ENCODE measurements at regions not wholly inside any gene's neighbourhood (a gene's known extent, or its start where the extent isn't known, plus 50 kb on each side); places are given as distances from the start of the nearest gene placed in this dataset.

GRCh38 chr10:131000743-131001142, 310.8 kb downstream of the TCERG1L start:
- Histone ChIP-seq H3K4me3 (no peak overlapping the region), H3K27ac (no peak overlapping the region), H3K27me3 (no peaks in the 10 kb centered on the region), H3K9me3 (peaks cover 0 to 3% of the 10 kb centered on the region in 2 donors), H3K4me1 (no peaks in the 10 kb centered on the region), H3K36me3 (no peaks in the 10 kb centered on the region)
- no peak for DNase-seq (ENCODE audit: low spot score in 2 of 2)
- intact Hi-C loops (cut with DNase I), result no loop called here
- TF ChIP-seq CTCF (IDR thresholded peaks at IDR 0.05), result no peak

DNA sequence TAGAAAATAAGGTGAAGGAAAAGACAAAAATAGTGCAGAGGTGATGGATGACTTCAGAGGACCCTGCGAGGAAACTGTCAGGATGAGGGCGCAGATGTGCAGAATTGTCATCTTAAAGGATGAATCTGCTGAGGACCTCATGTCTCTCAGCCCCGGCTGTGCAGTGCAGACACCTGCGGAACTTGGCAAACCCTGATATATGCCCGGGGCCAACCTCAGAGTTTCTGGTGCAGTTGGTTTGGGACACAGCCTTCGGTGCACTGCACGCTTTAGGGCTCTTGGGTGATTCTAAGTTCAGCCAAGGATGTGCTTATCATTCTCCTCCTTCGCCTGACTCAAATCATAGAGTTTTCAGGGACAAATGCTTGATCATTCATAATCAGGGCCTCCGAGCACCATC, 310.1 kb downstream of the TCERG1L start:
- H3K9me3 ChIP-seq, result peaks cover 0 to 4% of the 10 kb centered on the region in 2 donors
- no peaks in the 10 kb centered on the region for H3K36me3 ChIP-seq
- intact Hi-C loops (cut with DNase I), result no loop called here
- DNase-seq (ENCODE audit: low spot score in 2 of 2), result no peak
- H3K27me3 ChIP-seq, result no peaks in the 10 kb centered on the region
- H3K4me1 ChIP-seq, result no peaks in the 10 kb centered on the region
- H3K27ac ChIP-seq, result no peak overlapping the region
- TF ChIP-seq CTCF (IDR thresholded peaks at IDR 0.05), result no peak
- H3K4me3 ChIP-seq, result no peak overlapping the region

DNA sequence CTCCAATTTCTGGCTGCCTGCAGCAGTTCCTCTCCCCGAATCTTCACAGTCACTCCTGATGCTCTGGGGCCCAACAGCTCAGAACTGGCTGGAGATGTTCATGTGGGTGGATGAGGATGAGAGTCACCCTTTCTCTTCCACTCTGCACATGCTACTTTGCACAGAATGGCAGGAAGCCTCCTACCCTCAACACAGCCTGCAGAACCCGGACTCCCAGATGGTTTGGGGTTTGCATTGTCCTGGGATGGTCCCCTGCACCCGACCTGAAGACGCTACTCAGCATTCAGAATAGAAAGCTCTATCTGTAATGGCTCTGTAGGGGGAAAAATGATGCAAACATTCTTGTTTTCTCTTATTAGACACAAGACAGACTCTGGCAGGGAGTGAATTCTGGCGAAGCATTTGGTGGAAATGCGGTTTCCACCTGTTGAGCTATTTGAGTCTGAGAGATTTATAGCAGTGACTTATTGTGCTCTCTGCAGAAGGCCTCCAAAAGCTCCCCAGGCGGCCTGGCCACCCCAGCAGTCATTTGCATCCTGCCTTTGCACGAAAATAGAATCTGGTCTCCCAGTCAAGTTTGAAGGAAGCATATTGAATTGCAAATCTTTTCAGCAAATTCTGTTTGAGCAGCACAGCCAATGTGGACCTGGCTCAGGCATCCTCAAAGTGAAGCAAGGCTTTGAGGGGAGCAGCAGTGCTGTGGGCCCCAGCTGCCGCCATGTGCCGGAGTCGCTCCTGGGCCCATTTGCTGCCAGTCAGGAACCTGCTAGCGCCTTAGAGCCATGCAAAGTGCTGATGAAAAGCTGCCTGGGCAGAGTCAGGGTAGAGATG, 309.3 kb downstream of the TCERG1L start:
- Histone ChIP-seq H3K36me3 (no peaks in the 10 kb centered on the region), H3K4me1 (no peaks in the 10 kb centered on the region), H3K4me3 (no peak overlapping the region), H3K27me3 (no peaks in the 10 kb centered on the region), H3K9me3 (peaks cover 0 to 4% of the 10 kb centered on the region in 2 donors), H3K27ac (no peak overlapping the region)
- no peak for DNase-seq (ENCODE audit: low spot score in 2 of 2)
- no peak for TF ChIP-seq CTCF (IDR thresholded peaks at IDR 0.05)
- intact Hi-C loops (cut with DNase I), result no loop called here

GRCh38 chr10:131003455-131003854, 308.1 kb downstream of the TCERG1L start:
- Histone ChIP-seq H3K27me3 (no peaks in the 10 kb centered on the region), H3K4me1 (no peaks in the 10 kb centered on the region), H3K4me3 (no peak overlapping the region), H3K36me3 (no peaks in the 10 kb centered on the region), H3K9me3 (peaks cover 0 to 4% of the 10 kb centered on the region in 2 donors), H3K27ac (no peak overlapping the region)
- TF ChIP-seq CTCF (IDR thresholded peaks at IDR 0.05), result no peak
- DNase-seq (ENCODE audit: low spot score in 2 of 2), result no peak
- intact Hi-C loops (cut with DNase I), result no loop called here

DNA sequence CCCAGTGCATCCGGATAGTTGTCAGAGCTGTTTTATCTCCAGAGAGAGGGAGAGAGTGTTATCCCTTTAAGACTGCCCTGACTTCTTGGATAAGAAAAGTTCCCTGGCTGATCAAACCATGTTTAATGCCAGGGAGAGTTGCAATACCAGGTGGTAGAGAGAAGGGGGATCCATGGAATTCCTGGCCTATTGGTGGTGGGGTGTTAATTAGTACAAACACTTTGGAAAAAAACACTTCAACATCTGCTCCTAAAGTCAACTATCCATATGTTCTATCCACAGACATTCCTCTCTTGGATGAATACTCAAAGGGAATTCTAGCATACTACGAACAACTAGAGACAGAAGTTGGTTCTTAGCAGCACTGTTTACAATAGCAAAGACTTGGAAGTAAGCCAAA, 307.2 kb downstream of the TCERG1L start:
- Histone ChIP-seq H3K4me3 (no peak overlapping the region), H3K27ac (no peak overlapping the region), H3K27me3 (no peaks in the 10 kb centered on the region), H3K36me3 (no peaks in the 10 kb centered on the region), H3K9me3 (peaks cover 0 to 4% of the 10 kb centered on the region in 2 donors), H3K4me1 (no peaks in the 10 kb centered on the region)
- intact Hi-C loops (cut with DNase I), result no loop called here
- no peak for TF ChIP-seq CTCF (IDR thresholded peaks at IDR 0.05)
- DNase-seq (ENCODE audit: low spot score in 2 of 2), result no peak

Data from ascending aorta (tissue), 2 donors.